GM23338 (cell line): ENCODE measurements at regions not wholly inside any gene's neighbourhood (a gene's known extent, or its start where the extent isn't known, plus 50 kb on each side); places are given as distances from the start of the nearest gene placed in this dataset.

Experiments used
- ATAC-seq: fragments of 200-7000 bp; cut with Tn5 transposase; 3 replicates; pipeline ENCODE4 v1.9.1; 2020
- DNase-seq: peaks from one replicate; pipeline ENCODE4 v3.0.0-alpha.2; 2015; ENCODE audit warnings: low spot score
- H2AFZ ChIP-seq: fragments of 200-600 bp; sonication (generic); 2 replicates; pipeline ENCODE4 v1.8.0; 2016; ENCODE audit warnings: antibody characterized with exemption, mild to moderate bottlenecking, moderate library complexity
- H3F3A ChIP-seq: fragments of 200-600 bp; sonication (generic); replicated peaks from 2 replicates; pipeline ENCODE4 v1.8.0; 2017; ENCODE audit warnings: antibody characterized with exemption, mixed run types, low read depth
- H3K27ac ChIP-seq: fragments of 200-600 bp; sonication (generic); 2 replicates; pipeline ENCODE4 v1.6.1; 2016; ENCODE audit warnings: low read depth
- H3K27me3 ChIP-seq: fragments of 200-600 bp; sonication (generic); 2 replicates; pipeline ENCODE4 v1.8.0; 2016; ENCODE audit warnings: mild to moderate bottlenecking, mixed run types, moderate library complexity; ENCODE audit not compliant: insufficient read depth
- H3K36me3 ChIP-seq: fragments of 200-600 bp; sonication (generic); 2 replicates; pipeline ENCODE4 v1.8.0; 2016; ENCODE audit warnings: mild to moderate bottlenecking; ENCODE audit not compliant: insufficient read depth
- H3K4me1 ChIP-seq: fragments of 200-600 bp; sonication (generic); 2 replicates; pipeline ENCODE4 v1.8.0; 2016; ENCODE audit warnings: mild to moderate bottlenecking, moderate library complexity; ENCODE audit not compliant: insufficient read depth
- H3K4me2 ChIP-seq: fragments of 200-600 bp; sonication (generic); 2 replicates; pipeline ENCODE4 v1.7.1; 2017; ENCODE audit warnings: mixed run types
- H3K4me3 ChIP-seq: fragments of 200-600 bp; sonication (generic); 2 replicates; pipeline ENCODE4 v1.6.1; 2016; ENCODE audit warnings: mixed run types
- H3K79me2 ChIP-seq: fragments of 200-600 bp; sonication (generic); replicated peaks from 2 replicates; pipeline ENCODE4 v1.8.0; 2017; ENCODE audit warnings: mild to moderate bottlenecking; ENCODE audit not compliant: insufficient read depth
- H3K9me2 ChIP-seq: fragments of 200-600 bp; sonication (generic); 2 replicates; pipeline ENCODE4 v1.8.0; 2017; ENCODE audit not compliant: insufficient read depth
- H4K20me1 ChIP-seq: fragments of 200-600 bp; sonication (generic); replicated peaks from 2 replicates; pipeline ENCODE4 v1.8.0; 2017; ENCODE audit warnings: mild to moderate bottlenecking; ENCODE audit not compliant: insufficient read depth
- H3K27ac Mint-ChIP-seq: 2 replicates; pipeline ENCODE4 v1.8.0; 2020; ENCODE audit warnings: inconsistent platforms, mild to moderate bottlenecking, moderate library complexity, mixed read lengths
- H3K27me3 Mint-ChIP-seq: 3 replicates; pipeline ENCODE4 v1.8.0; 2022; ENCODE audit warnings: low read depth, mild to moderate bottlenecking, moderate library complexity, mixed read lengths, inconsistent platforms; ENCODE audit not compliant: insufficient read depth, poor library complexity
- H3K36me3 Mint-ChIP-seq: 3 replicates; pipeline ENCODE4 v1.8.0; 2021; ENCODE audit warnings: low read depth, mild to moderate bottlenecking, inconsistent platforms, moderate library complexity, mixed read lengths
- H3K4me1 Mint-ChIP-seq: 3 replicates; pipeline ENCODE4 v1.8.0; 2020; ENCODE audit warnings: mild to moderate bottlenecking, inconsistent platforms, mixed read lengths
- H3K4me3 Mint-ChIP-seq: 3 replicates; pipeline ENCODE4 v1.8.0; 2021; ENCODE audit warnings: moderate library complexity, mild to moderate bottlenecking, inconsistent platforms, mixed read lengths
- H3K9me3 Mint-ChIP-seq: 3 replicates; pipeline ENCODE4 v1.8.0; 2020; ENCODE audit warnings: moderate library complexity, mild to moderate bottlenecking, inconsistent platforms, mixed read lengths
- CREB1 ChIP-seq: fragments of 250-450 bp; sonication (Bioruptor Pico); IDR thresholded peaks from 2 replicates; pipeline ENCODE4 v1.5.0; 2020; ENCODE audit warnings: low read depth, mild to moderate bottlenecking, moderate library complexity
- EZH2 ChIP-seq: fragments of 200-600 bp; sonication (generic); IDR thresholded peaks from one replicate; pipeline ENCODE4 v1.8.0; 2017; ENCODE audit warnings: antibody characterized with exemption, mild to moderate bottlenecking, low read depth; ENCODE audit not compliant: unreplicated experiment
- EZH2phosphoT487 ChIP-seq: fragments of 200-600 bp; sonication (generic); IDR thresholded peaks from one replicate; pipeline ENCODE4 v1.8.1; 2018; ENCODE audit warnings: antibody characterized with exemption; ENCODE audit not compliant: unreplicated experiment
- JUNB ChIP-seq: IDR thresholded peaks from one replicate; pipeline ENCODE4 v1.6.1; 2016; ENCODE audit warnings: antibody characterized with exemption; ENCODE audit not compliant: unreplicated experiment
- NANOG ChIP-seq: IDR thresholded peaks from 2 replicates; pipeline ENCODE4 v1.6.1; 2016; ENCODE audit warnings: antibody characterized with exemption, borderline replicate concordance
- POLR2AphosphoS5 ChIP-seq: IDR thresholded peaks from 2 replicates; pipeline ENCODE4 v1.6.1; 2016; ENCODE audit warnings: antibody characterized with exemption, low read depth
- STAT1 ChIP-seq: IDR thresholded peaks from one replicate; pipeline ENCODE4 v1.6.1; 2016; ENCODE audit warnings: antibody characterized with exemption; ENCODE audit not compliant: unreplicated experiment
- ZNF114 ChIP-seq: fragments of 250-450 bp; sonication (Bioruptor Pico); IDR thresholded peaks from 2 replicates; pipeline ENCODE4 v1.5.0; 2020; ENCODE audit warnings: mild to moderate bottlenecking, moderate library complexity
- ZNF331 ChIP-seq: fragments of 250-450 bp; sonication (Bioruptor Pico); IDR thresholded peaks from 2 replicates; pipeline ENCODE4 v1.5.0; 2020; ENCODE audit warnings: low read depth, mild to moderate bottlenecking, moderate library complexity
- TF ChIP-seq, protein P1 (sequence below): IDR thresholded peaks from 2 replicates; pipeline ENCODE4 v1.6.1; 2016; ENCODE audit warnings: antibody characterized with exemption
- TF ChIP-seq, protein P2 (sequence below), 2 experiments: fragments of 200-600 bp in 1 of 2; sonication (generic) in 1 of 2; conservative IDR thresholded peaks; 2 replicates each; pipeline versions ENCODE4 v1.5.1 to v1.6.1; 2016 to 2017; ENCODE audit warnings: antibody characterized with exemption in 2 of 2, low read depth in 2 of 2, mild to moderate bottlenecking in 2 of 2, moderate library complexity in 1 of 2
- TF ChIP-seq, protein P3 (sequence below): fragments of 250-450 bp; sonication (Bioruptor Pico); IDR thresholded peaks from 2 replicates; pipeline ENCODE4 v1.5.0; 2020; ENCODE audit warnings: mild to moderate bottlenecking, moderate library complexity

DNA sequence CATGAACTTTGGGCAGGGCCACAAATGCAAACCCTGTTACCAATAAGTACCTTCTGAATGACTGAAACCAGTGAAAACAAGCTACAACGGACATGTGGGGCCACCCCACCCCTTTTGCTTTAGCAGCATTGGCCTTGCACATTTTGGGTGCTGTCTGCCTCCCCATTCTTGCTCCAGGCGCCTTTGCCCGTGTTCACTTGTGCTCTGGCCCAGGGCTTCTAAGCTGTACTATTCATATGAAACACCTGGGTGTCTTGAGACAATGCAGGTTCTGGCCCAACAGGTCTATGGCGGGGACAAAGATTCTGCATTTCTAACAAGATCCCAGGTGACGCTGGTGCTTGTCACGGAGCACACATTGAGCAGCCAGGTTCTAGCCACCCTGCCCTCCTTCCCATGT, 96.5 kb upstream of the SDK1 start:
- H3K27ac Mint-ChIP-seq: no peak overlapping the region
- DNase-seq: no peak
- peaks cover 1% of the 10 kb centered on the region; the same call in 1 of the 3 replicates for H3K36me3 Mint-ChIP-seq
- no peak overlapping the region for H3K4me3 Mint-ChIP-seq
- H3K9me2 ChIP-seq: no peaks in the 10 kb centered on the region
- H3K27me3 Mint-ChIP-seq: no peaks in the 10 kb centered on the region
- H3K4me1 ChIP-seq: no peaks in the 10 kb centered on the region
- no peaks in the 10 kb centered on the region for H3K36me3 ChIP-seq
- no peaks in the 10 kb centered on the region for H4K20me1 ChIP-seq
- H2AFZ ChIP-seq: no peak overlapping the region
- H3K27me3 ChIP-seq: no peaks in the 10 kb centered on the region
- H3K4me3 ChIP-seq: no peak overlapping the region
- no peaks in the 10 kb centered on the region for H3F3A ChIP-seq
- H3K27ac ChIP-seq: no peak overlapping the region
- H3K9me3 Mint-ChIP-seq: peaks cover 3% of the 10 kb centered on the region; the same call in 2 of the 3 replicates
- H3K4me2 ChIP-seq: no peak overlapping the region
- no peak for TF ChIP-seq CREB1 (CRISPR knock-in tag)
- no peak for TF ChIP-seq EZH2
- no peak for TF ChIP-seq ZNF114 (CRISPR knock-in tag)
- ATAC-seq: no peak
- H3K4me1 Mint-ChIP-seq: peaks cover 2% of the 10 kb centered on the region; the same call in 1 of the 3 replicates
- H3K79me2 ChIP-seq: no peaks in the 10 kb centered on the region

DNA sequence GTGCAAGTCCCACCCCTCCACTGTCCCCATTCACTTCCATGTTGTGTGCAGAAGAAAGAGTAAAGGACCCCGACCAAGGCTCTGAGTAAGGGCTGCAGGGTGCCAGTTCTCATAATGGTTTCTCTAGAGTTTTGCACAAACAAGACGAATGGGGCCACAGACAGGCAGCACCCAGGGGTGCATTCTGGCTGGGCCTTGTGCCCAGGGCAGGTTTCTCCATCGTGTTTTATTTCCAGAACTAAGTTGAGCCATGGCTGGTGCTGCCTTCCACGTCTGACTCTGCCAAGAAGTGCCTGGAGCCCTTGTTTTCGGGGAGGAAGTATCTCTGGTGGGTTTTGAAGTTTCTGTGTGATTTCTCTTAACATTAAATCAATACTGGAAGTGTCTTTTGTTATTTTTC, 95.0 kb upstream of the SDK1 start:
- Histone ChIP-seq H4K20me1 (no peaks in the 10 kb centered on the region), H3F3A (no peaks in the 10 kb centered on the region), H3K9me2 (no peaks in the 10 kb centered on the region), H3K79me2 (no peaks in the 10 kb centered on the region), H3K4me1 (no peaks in the 10 kb centered on the region), H3K27me3 (no peaks in the 10 kb centered on the region), H3K36me3 (no peaks in the 10 kb centered on the region), H3K4me3 (no peak overlapping the region), H3K27ac (no peak overlapping the region), H2AFZ (no peak overlapping the region), H3K4me2 (no peak overlapping the region)
- no peak overlapping the region for H3K4me3 Mint-ChIP-seq
- no peak for ATAC-seq
- TF ChIP-seq, protein P1, sequence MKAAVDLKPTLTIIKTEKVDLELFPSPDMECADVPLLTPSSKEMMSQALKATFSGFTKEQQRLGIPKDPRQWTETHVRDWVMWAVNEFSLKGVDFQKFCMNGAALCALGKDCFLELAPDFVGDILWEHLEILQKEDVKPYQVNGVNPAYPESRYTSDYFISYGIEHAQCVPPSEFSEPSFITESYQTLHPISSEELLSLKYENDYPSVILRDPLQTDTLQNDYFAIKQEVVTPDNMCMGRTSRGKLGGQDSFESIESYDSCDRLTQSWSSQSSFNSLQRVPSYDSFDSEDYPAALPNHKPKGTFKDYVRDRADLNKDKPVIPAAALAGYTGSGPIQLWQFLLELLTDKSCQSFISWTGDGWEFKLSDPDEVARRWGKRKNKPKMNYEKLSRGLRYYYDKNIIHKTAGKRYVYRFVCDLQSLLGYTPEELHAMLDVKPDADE: no peak
- TF ChIP-seq ZNF331 (CRISPR knock-in tag) (no peak), EZH2phosphoT487 (no peak), POLR2AphosphoS5 (no peak), ZNF114 (CRISPR knock-in tag) (no peak), NANOG (no peak), STAT1 (no peak), JUNB (no peak)
- TF ChIP-seq, protein P2, sequence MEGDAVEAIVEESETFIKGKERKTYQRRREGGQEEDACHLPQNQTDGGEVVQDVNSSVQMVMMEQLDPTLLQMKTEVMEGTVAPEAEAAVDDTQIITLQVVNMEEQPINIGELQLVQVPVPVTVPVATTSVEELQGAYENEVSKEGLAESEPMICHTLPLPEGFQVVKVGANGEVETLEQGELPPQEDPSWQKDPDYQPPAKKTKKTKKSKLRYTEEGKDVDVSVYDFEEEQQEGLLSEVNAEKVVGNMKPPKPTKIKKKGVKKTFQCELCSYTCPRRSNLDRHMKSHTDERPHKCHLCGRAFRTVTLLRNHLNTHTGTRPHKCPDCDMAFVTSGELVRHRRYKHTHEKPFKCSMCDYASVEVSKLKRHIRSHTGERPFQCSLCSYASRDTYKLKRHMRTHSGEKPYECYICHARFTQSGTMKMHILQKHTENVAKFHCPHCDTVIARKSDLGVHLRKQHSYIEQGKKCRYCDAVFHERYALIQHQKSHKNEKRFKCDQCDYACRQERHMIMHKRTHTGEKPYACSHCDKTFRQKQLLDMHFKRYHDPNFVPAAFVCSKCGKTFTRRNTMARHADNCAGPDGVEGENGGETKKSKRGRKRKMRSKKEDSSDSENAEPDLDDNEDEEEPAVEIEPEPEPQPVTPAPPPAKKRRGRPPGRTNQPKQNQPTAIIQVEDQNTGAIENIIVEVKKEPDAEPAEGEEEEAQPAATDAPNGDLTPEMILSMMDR (conservative IDR thresholded peaks at IDR 0.05; ENCODE audit: low read depth in 2 of 2): no peak
- TF ChIP-seq, protein P3, sequence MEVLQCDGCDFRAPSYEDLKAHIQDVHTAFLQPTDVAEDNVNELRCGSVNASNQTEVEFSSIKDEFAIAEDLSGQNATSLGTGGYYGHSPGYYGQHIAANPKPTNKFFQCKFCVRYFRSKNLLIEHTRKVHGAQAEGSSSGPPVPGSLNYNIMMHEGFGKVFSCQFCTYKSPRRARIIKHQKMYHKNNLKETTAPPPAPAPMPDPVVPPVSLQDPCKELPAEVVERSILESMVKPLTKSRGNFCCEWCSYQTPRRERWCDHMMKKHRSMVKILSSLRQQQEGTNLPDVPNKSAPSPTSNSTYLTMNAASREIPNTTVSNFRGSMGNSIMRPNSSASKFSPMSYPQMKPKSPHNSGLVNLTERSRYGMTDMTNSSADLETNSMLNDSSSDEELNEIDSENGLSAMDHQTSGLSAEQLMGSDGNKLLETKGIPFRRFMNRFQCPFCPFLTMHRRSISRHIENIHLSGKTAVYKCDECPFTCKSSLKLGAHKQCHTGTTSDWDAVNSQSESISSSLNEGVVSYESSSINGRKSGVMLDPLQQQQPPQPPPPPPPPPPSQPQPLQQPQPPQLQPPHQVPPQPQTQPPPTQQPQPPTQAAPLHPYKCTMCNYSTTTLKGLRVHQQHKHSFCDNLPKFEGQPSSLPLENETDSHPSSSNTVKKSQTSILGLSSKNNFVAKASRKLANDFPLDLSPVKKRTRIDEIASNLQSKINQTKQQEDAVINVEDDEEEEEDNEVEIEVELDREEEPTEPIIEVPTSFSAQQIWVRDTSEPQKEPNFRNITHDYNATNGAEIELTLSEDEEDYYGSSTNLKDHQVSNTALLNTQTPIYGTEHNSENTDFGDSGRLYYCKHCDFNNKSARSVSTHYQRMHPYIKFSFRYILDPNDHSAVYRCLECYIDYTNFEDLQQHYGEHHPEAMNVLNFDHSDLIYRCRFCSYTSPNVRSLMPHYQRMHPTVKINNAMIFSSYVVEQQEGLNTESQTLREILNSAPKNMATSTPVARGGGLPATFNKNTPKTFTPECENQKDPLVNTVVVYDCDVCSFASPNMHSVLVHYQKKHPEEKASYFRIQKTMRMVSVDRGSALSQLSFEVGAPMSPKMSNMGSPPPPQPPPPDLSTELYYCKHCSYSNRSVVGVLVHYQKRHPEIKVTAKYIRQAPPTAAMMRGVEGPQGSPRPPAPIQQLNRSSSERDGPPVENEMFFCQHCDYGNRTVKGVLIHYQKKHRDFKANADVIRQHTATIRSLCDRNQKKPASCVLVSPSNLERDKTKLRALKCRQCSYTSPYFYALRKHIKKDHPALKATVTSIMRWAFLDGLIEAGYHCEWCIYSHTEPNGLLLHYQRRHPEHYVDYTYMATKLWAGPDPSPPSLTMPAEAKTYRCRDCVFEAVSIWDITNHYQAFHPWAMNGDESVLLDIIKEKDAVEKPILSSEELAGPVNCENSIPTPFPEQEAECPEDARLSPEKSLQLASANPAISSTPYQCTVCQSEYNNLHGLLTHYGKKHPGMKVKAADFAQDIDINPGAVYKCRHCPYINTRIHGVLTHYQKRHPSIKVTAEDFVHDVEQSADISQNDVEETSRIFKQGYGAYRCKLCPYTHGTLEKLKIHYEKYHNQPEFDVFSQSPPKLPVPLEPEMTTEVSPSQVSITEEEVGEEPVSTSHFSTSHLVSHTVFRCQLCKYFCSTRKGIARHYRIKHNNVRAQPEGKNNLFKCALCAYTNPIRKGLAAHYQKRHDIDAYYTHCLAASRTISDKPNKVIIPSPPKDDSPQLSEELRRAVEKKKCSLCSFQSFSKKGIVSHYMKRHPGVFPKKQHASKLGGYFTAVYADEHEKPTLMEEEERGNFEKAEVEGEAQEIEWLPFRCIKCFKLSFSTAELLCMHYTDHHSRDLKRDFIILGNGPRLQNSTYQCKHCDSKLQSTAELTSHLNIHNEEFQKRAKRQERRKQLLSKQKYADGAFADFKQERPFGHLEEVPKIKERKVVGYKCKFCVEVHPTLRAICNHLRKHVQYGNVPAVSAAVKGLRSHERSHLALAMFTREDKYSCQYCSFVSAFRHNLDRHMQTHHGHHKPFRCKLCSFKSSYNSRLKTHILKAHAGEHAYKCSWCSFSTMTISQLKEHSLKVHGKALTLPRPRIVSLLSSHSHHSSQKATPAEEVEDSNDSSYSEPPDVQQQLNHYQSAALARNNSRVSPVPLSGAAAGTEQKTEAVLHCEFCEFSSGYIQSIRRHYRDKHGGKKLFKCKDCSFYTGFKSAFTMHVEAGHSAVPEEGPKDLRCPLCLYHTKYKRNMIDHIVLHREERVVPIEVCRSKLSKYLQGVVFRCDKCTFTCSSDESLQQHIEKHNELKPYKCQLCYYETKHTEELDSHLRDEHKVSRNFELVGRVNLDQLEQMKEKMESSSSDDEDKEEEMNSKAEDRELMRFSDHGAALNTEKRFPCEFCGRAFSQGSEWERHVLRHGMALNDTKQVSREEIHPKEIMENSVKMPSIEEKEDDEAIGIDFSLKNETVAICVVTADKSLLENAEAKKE (CRISPR knock-in tag): no peak
- no peaks in the 10 kb centered on the region for H3K27me3 Mint-ChIP-seq
- H3K4me1 Mint-ChIP-seq: peaks cover 4% of the 10 kb centered on the region; the same call in 2 of the 3 replicates
- no peaks in the 10 kb centered on the region for H3K36me3 Mint-ChIP-seq
- H3K9me3 Mint-ChIP-seq: no peaks in the 10 kb centered on the region
- H3K27ac Mint-ChIP-seq: no peak overlapping the region
- no peak for DNase-seq
